MCF 10A (cell line): ENCODE measurements at regions not wholly inside any gene's neighbourhood (a gene's known extent, or its start where the extent isn't known, plus 50 kb on each side); places are given as distances from the start of the nearest gene placed in this dataset.

Source experiments
- BruUV-seq: library from RNA; stranded (reverse); fragments of 400-500 nt; replicated peaks from 2 replicates; lab custom pipeline; 2021; lab: Mats Ljungman, UMichigan
- CTCF ChIA-PET: fragments of 300-600 bp; sonication (Branson Sonifier 250); formaldehyde crosslinking; extraction: SDS; loops from one replicate; lab custom pipeline; 2021; ENCODE audit warnings: antibody characterized with exemption, inconsistent platforms; lab: Yijun Ruan, JAX
- POLR2A ChIA-PET: fragments of 300-600, 350-650 bp; sonication (Branson Sonifier 250); formaldehyde crosslinking; extraction: SDS; loops from one replicate; lab custom pipeline; 2020; ENCODE audit warnings: antibody characterized with exemption, inconsistent platforms; lab: Yijun Ruan, JAX
- DNase-seq: peaks from one replicate; pipeline ENCODE4 v3.0.0-alpha.2; 2018; ENCODE audit not compliant: unreplicated experiment
- H3K27ac Mint-ChIP-seq: one replicate; pipeline ENCODE4 v1.8.0; 2022; ENCODE audit warnings: mild to moderate bottlenecking, low read depth, mixed read lengths; ENCODE audit not compliant: unreplicated experiment
- H3K27me3 Mint-ChIP-seq: one replicate; pipeline ENCODE4 v1.8.0; 2022; ENCODE audit warnings: mixed read lengths; ENCODE audit not compliant: insufficient read depth, unreplicated experiment
- H3K36me3 Mint-ChIP-seq: one replicate; pipeline ENCODE4 v1.8.0; 2022; ENCODE audit warnings: mild to moderate bottlenecking, moderate library complexity, mixed read lengths; ENCODE audit not compliant: insufficient read depth, unreplicated experiment
- H3K4me1 Mint-ChIP-seq: one replicate; pipeline ENCODE4 v1.8.0; 2022; ENCODE audit warnings: mixed read lengths; ENCODE audit not compliant: insufficient read depth, unreplicated experiment
- H3K4me3 Mint-ChIP-seq: one replicate; pipeline ENCODE4 v1.8.0; 2022; ENCODE audit warnings: mild to moderate bottlenecking, moderate library complexity, mixed read lengths; ENCODE audit not compliant: unreplicated experiment
- H3K9me3 Mint-ChIP-seq: one replicate; pipeline ENCODE4 v1.8.0; 2022; ENCODE audit warnings: mixed read lengths; ENCODE audit not compliant: unreplicated experiment
- CTCF ChIP-seq: fragments of 200-600 bp; IDR thresholded peaks from one replicate; pipeline ENCODE4 v1.8.0; 2022; ENCODE audit warnings: antibody characterized with exemption, mild to moderate bottlenecking; ENCODE audit not compliant: unreplicated experiment
- intact Hi-C: fragments of 100-400 bp; cut with micrococcal nuclease; formaldehyde crosslinking; loops from 2 replicates; pipeline ENCODE4 v1.14.1; 2022

- ChIA-PET CTCF (no interaction called here), POLR2A (no interaction called here)
- no peaks in the 10 kb centered on the region for H3K27me3 Mint-ChIP-seq
- DNase-seq = no peak
- H3K4me1 Mint-ChIP-seq = peaks cover 9% of the 10 kb centered on the region
- intact Hi-C loops = no loop called here
- H3K36me3 Mint-ChIP-seq = no peaks in the 10 kb centered on the region
- BruUV-seq = no TSS peak
- no peaks in the 10 kb centered on the region for H3K9me3 Mint-ChIP-seq
- no peak overlapping the region for H3K4me3 Mint-ChIP-seq
- no peak for TF ChIP-seq CTCF
- no peak overlapping the region for H3K27ac Mint-ChIP-seq
Measured at GRCh38 chr4:165721815-165722214, 151.2 kb upstream of the TLL1 start.

GRCh38 chr4:165723051-165723795, 149.8 kb upstream of the TLL1 start:
- Mint-ChIP-seq H3K27me3 (no peaks in the 10 kb centered on the region), H3K9me3 (no peaks in the 10 kb centered on the region), H3K4me1 (peaks cover 9% of the 10 kb centered on the region), H3K27ac (no peak overlapping the region), H3K4me3 (no peak overlapping the region), H3K36me3 (peaks cover under 1% of the 10 kb centered on the region)
- POLR2A ChIA-PET = interaction anchor here (0.6 to 2.5 kb wide), 16 partner anchors 9 to 146 kb away, joined by 3 to 11 read pairs (median 4); no protein-coding TSS in a partner anchor
- intact Hi-C loops = no loop called here
- no peak for TF ChIP-seq CTCF
- BruUV-seq = no TSS peak
- DNase-seq = peak; percentile 47
- CTCF ChIA-PET = interaction anchor here (1.0 kb wide), 1 partner anchor 230 kb away, joined by 3 read pairs; no protein-coding TSS in a partner anchor

GRCh38 chr4:165724786-165725185, 148.3 kb upstream of the TLL1 start:
- no peaks in the 10 kb centered on the region for H3K27me3 Mint-ChIP-seq
- H3K4me3 Mint-ChIP-seq = no peak overlapping the region
- intact Hi-C loops = no loop called here
- H3K9me3 Mint-ChIP-seq = no peaks in the 10 kb centered on the region
- ChIA-PET CTCF (no interaction called here), POLR2A (interaction anchor here (1.0 to 2.5 kb wide), 2 partner anchors 12 to 15 kb away, joined by 3 to 11 read pairs; no protein-coding TSS in a partner anchor)
- no peak for TF ChIP-seq CTCF
- no peak for DNase-seq
- H3K36me3 Mint-ChIP-seq = peaks cover 6% of the 10 kb centered on the region
- no peak overlapping the region for H3K27ac Mint-ChIP-seq
- no TSS peak for BruUV-seq
- peaks cover 9% of the 10 kb centered on the region for H3K4me1 Mint-ChIP-seq

GRCh38 chr4:165725352-165725751, 147.7 kb upstream of the TLL1 start:
- TF ChIP-seq CTCF = no peak
- POLR2A ChIA-PET = interaction anchor here (1.0 kb wide), 1 partner anchor 11 kb away, joined by 3 read pairs; no protein-coding TSS in a partner anchor
- DNase-seq = no peak
- no peaks in the 10 kb centered on the region for H3K9me3 Mint-ChIP-seq
- intact Hi-C loops = no loop called here
- no peak overlapping the region for H3K4me3 Mint-ChIP-seq
- CTCF ChIA-PET = no interaction called here
- H3K27ac Mint-ChIP-seq = no peak overlapping the region
- BruUV-seq = no TSS peak
- H3K27me3 Mint-ChIP-seq = no peaks in the 10 kb centered on the region
- H3K36me3 Mint-ChIP-seq = peaks cover 6% of the 10 kb centered on the region
- H3K4me1 Mint-ChIP-seq = peaks cover 9% of the 10 kb centered on the region
